ENCODE measurements at regions not wholly inside any gene's neighbourhood (a gene's known extent, or its start where the extent isn't known, plus 50 kb on each side); places are given as distances from the start of the nearest gene placed in this dataset.

DNA sequence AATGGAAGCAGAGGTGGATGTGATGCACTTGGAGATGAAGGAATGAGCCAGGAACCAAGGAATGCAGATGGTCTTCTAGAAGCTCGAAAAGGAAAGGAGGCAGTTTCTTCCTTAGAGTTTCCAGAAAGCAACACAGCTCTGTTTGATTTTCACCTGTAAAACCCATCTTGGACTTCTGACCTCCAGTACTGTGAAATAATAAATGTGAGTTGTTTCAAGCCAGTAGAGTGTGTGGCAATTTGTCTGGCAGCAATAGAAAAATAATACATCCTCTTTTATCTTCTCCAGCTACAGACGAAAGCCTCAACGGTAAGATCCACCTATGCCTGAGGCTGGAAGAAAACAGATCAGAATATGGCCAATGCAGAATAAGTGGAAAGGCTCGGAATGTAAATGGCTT is 199.7 kb downstream of the HINT1 start:
- TF ChIP-seq YY1 (IDR thresholded peaks at IDR 0.05; ENCODE audit: insufficient read depth, insufficient read length) (no peak), SUZ12 (IDR thresholded peaks at IDR 0.05; ENCODE audit: extremely low read depth, insufficient read depth, insufficient read length) (no peak), ZNF274 (IDR thresholded peaks at IDR 0.05; ENCODE audit: low read depth, low read length) (no peak)

Data from NT2/D1 (cell line).